22Rv1 (cell line): ENCODE measurements at regions not wholly inside any gene's neighbourhood (a gene's known extent, or its start where the extent isn't known, plus 50 kb on each side); places are given as distances from the start of the nearest gene placed in this dataset.

Experiments
- ZFX ChIP-seq: fragments of 450-650 bp; IDR thresholded peaks from 2 replicates; pipeline ENCODE4 v1.6.1; 2017; ENCODE audit warnings: antibody characterized with exemption, borderline replicate concordance
- TF ChIP-seq, protein P1 (sequence below): fragments of 450-650 bp; IDR thresholded peaks from 2 replicates; pipeline ENCODE4 v1.5.1; 2017; ENCODE audit warnings: mild to moderate bottlenecking

DNA sequence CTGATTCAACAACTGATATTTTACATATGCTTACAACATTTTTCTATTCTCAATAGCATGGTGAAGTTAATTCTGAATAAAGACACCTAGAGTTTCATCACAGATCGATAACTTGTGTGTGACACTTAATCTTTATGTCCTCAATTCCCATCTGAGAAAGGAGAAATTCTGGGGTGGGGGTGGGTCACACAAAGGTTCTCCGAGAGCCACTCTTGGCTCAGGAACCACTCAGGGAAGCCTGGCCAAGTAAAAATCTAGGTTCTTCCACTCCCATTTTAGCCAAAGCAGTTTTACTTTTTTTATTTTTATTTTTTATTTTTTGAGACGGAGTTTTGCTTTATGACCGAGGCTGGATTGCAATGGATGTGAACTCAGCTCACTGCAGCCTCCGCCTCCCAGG, 111.0 kb upstream of the TBL1XR1 start:
- TF ChIP-seq, protein P1, sequence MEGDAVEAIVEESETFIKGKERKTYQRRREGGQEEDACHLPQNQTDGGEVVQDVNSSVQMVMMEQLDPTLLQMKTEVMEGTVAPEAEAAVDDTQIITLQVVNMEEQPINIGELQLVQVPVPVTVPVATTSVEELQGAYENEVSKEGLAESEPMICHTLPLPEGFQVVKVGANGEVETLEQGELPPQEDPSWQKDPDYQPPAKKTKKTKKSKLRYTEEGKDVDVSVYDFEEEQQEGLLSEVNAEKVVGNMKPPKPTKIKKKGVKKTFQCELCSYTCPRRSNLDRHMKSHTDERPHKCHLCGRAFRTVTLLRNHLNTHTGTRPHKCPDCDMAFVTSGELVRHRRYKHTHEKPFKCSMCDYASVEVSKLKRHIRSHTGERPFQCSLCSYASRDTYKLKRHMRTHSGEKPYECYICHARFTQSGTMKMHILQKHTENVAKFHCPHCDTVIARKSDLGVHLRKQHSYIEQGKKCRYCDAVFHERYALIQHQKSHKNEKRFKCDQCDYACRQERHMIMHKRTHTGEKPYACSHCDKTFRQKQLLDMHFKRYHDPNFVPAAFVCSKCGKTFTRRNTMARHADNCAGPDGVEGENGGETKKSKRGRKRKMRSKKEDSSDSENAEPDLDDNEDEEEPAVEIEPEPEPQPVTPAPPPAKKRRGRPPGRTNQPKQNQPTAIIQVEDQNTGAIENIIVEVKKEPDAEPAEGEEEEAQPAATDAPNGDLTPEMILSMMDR = no peak
- TF ChIP-seq ZFX = no peak
